Medulla oblongata (tissue), 1 donor: ENCODE measurements at regions not wholly inside any gene's neighbourhood (a gene's known extent, or its start where the extent isn't known, plus 50 kb on each side); places are given as distances from the start of the nearest gene placed in this dataset.

ENCODE experiments used
- DNase-seq: peaks from one replicate; pipeline ENCODE4 v3.0.0-alpha.2; 2015; ENCODE audit errors: extremely low spot score

GRCh38 chr12:75900781-75901254 is 130.8 kb downstream of the PHLDA1 start:
- DNase-seq, result no peak

GRCh38 chr12:75900226-75900625 is 131.3 kb downstream of the PHLDA1 start:
- DNase-seq, result no peak

GRCh38 chr12:75894965-75895754 is 136.4 kb downstream of the PHLDA1 start:
- no peak for DNase-seq

- DNase-seq, result no peak
Measured at GRCh38 chr12:75893765-75894164, 137.8 kb downstream of the PHLDA1 start.

GRCh38 chr12:75892731-75893408 is 138.7 kb downstream of the PHLDA1 start:
- no peak for DNase-seq

GRCh38 chr12:75891072-75891471 is 140.5 kb downstream of the PHLDA1 start:
- DNase-seq, result no peak

- no peak for DNase-seq
Measured at GRCh38 chr12:75890660-75891059, 140.9 kb downstream of the PHLDA1 start.

GRCh38 chr12:75890141-75890540 is 141.4 kb downstream of the PHLDA1 start:
- DNase-seq, result peak; percentile 54

GRCh38 chr12:75888874-75889613 is 142.5 kb downstream of the PHLDA1 start:
- DNase-seq, result peak; percentile 67

GRCh38 chr12:75888399-75888798 is 143.2 kb downstream of the PHLDA1 start:
- no peak for DNase-seq

- no peak for DNase-seq
Measured at GRCh38 chr12:75887979-75888378, 143.6 kb downstream of the PHLDA1 start.

- DNase-seq, result no peak
Measured at GRCh38 chr12:75884465-75884985, 147.1 kb downstream of the PHLDA1 start.

GRCh38 chr12:75883241-75883640 is 148.3 kb downstream of the PHLDA1 start:
- DNase-seq, result no peak

- DNase-seq, result no peak
Measured at GRCh38 chr12:75882421-75882820, 149.2 kb downstream of the PHLDA1 start.

- DNase-seq, result no peak
Measured at GRCh38 chr12:75881920-75882319, 149.7 kb downstream of the PHLDA1 start.

GRCh38 chr12:75877763-75878621 is 153.6 kb downstream of the PHLDA1 start:
- DNase-seq, result no peak

GRCh38 chr12:75876832-75877762 is 154.5 kb downstream of the PHLDA1 start:
- no peak for DNase-seq

GRCh38 chr12:75874441-75874840 is 157.1 kb downstream of the PHLDA1 start:
- no peak for DNase-seq

- no peak for DNase-seq
Measured at GRCh38 chr12:75872762-75873161, 158.8 kb downstream of the PHLDA1 start.

GRCh38 chr12:75870878-75871277 is 160.7 kb downstream of the PHLDA1 start:
- no peak for DNase-seq
